Adrenal gland (tissue), 5 donors: ENCODE measurements at regions not wholly inside any gene's neighbourhood (a gene's known extent, or its start where the extent isn't known, plus 50 kb on each side); places are given as distances from the start of the nearest gene placed in this dataset.

Experiments used
- POLR2A ChIP-seq, 2 donors: fragments of 450-650 bp; IDR thresholded peaks; one replicate each; pipeline ENCODE4 v1.6.1; 2017; ENCODE audit warnings: antibody characterized with exemption in 2 of 2, mild to moderate bottlenecking in 2 of 2, moderate library complexity in 1 of 2
- TF ChIP-seq, protein P1 (sequence below), 6 experiments: fragments of 450-650 bp in 4 of 6; fragments of 200-600 bp in 2 of 6; sonication (generic) in 1 of 6; IDR thresholded peaks; 1 replicate in 5 of 6; 2 replicates in 1 of 6; pipeline versions ENCODE4 v1.5.1 to v1.8.0; 2016 to 2021; ENCODE audit warnings: antibody characterized with exemption in 6 of 6, mild to moderate bottlenecking in 2 of 6, moderate library complexity in 1 of 6
- donor health status: DM: no; HTN: no; CAD: no.

DNA sequence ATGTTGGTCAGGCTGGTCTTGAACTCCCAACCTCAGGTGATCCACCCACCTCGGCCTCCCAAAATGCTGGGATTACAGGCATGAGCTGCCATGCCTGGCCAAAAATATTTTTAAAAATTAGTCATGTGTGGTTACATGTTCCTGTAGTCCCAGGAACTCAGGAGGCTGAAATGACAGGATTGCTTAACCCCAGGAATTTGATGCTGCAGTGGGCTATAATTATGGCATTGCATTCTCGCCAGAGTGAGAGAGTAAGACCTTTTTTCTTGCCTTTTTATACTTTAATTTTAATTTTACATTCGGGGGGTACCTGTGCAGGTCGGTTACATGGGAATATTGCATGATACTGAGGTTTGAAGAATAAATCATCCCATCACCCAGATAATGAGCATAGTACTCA lies 86.6 kb upstream of the ZNF92 start:
- TF ChIP-seq, protein P1, sequence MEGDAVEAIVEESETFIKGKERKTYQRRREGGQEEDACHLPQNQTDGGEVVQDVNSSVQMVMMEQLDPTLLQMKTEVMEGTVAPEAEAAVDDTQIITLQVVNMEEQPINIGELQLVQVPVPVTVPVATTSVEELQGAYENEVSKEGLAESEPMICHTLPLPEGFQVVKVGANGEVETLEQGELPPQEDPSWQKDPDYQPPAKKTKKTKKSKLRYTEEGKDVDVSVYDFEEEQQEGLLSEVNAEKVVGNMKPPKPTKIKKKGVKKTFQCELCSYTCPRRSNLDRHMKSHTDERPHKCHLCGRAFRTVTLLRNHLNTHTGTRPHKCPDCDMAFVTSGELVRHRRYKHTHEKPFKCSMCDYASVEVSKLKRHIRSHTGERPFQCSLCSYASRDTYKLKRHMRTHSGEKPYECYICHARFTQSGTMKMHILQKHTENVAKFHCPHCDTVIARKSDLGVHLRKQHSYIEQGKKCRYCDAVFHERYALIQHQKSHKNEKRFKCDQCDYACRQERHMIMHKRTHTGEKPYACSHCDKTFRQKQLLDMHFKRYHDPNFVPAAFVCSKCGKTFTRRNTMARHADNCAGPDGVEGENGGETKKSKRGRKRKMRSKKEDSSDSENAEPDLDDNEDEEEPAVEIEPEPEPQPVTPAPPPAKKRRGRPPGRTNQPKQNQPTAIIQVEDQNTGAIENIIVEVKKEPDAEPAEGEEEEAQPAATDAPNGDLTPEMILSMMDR (IDR thresholded peaks at IDR 0.05) = no peak
- TF ChIP-seq POLR2A (IDR thresholded peaks at IDR 0.05) = no peak
